HG03175 (cell line): ENCODE measurements at regions not wholly inside any gene's neighbourhood (a gene's known extent, or its start where the extent isn't known, plus 50 kb on each side); places are given as distances from the start of the nearest gene placed in this dataset.
"Not testable (repeated sequence)": the region's sequence is repeated elsewhere in the genome, so short reads cannot be mapped to it uniquely, and the experiment has no call there.

Experiments used
- ATAC-seq: cut with Tn5 transposase; IDR thresholded peaks from one replicate; pipeline ENCODE4 v1.9.1; 2021; ENCODE audit warnings: mild to moderate bottlenecking, moderate library complexity; ENCODE audit not compliant: unreplicated experiment

GRCh38 chr2:58732999-58733398 is 491.9 kb upstream of the FANCL start:
- no peak for ATAC-seq

DNA sequence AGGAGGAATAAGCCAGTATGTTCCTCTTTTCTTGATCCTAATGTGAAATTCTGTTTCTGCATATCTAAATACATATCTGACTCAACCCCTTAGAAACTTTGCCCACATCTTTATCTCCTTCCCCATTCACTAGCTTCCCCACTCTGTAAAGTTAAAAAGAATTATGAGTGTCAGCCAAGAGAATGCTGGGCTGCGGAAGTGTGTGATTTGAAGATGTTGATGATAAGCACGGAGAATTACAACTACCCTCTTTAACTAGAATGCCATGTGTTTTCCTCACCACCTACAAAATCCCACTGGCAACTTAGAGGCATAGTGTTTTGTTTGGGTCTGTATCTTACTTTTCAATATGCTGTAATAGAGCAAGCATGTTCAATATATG is 490.4 kb upstream of the FANCL start:
- ATAC-seq: no peak

DNA sequence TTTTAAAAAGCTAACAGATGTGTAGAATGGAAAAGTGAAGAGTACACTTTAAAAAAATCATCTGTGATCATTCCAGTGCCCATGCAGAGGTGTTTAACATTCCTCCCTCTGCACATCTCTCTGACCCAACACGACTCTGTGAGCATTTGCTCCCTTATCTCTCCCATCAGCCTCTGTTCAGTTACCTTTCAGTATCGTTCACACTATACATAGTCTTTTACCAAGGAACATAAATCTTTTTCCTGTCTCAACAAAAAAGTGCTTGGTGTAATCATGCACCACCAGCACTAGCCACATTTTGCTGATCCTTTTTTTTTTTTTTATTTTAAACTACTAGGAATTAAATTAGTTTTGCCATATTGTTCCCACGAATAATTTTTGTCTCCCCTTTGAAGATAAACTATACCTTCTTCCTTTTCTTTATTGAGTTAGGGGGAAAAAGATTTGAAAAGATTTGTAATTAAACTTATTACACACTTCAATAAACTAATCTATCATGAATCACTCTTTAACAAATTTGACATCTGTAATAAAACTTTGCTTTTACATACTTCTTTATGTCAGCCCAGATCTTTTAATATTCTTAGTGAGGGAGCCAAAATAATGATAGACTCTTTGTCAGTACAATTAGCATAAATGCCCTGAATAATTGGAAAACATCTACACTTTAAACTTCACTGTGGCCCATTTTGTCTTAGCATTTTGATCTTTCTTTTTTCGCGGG is 489.8 kb upstream of the FANCL start:
- no peak for ATAC-seq

DNA sequence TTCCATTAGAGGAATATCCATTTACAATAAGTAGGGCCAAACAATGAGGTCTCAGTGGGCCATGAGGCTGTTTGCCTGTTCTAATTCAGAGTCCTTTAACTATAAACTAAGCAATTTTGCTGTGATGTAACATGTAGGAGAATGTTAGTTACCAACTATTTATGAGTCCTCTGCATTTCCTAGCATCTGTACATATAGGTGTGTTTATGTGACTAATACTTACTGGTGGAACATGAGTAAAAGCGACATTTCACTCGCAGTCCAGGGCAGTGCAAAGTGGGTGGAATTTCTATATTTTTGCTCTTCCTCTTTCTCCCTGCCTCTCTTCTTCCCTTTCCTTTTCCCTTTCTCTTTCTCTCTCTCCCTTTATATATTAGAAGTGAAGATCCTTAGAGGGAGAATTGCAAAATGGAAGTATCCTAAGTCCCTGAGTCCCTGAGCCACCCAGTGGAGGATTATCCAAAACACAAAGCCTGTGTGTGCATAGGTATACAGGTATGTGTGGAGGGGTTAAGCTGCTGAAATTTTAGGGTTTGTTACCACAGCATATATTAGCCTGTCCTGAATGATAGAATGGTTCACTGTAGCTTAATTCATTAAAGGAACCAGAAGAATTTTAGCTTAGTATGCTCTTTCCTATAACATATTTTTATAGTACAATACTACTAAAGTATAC is 487.0 kb upstream of the FANCL start:
- no peak for ATAC-seq

DNA sequence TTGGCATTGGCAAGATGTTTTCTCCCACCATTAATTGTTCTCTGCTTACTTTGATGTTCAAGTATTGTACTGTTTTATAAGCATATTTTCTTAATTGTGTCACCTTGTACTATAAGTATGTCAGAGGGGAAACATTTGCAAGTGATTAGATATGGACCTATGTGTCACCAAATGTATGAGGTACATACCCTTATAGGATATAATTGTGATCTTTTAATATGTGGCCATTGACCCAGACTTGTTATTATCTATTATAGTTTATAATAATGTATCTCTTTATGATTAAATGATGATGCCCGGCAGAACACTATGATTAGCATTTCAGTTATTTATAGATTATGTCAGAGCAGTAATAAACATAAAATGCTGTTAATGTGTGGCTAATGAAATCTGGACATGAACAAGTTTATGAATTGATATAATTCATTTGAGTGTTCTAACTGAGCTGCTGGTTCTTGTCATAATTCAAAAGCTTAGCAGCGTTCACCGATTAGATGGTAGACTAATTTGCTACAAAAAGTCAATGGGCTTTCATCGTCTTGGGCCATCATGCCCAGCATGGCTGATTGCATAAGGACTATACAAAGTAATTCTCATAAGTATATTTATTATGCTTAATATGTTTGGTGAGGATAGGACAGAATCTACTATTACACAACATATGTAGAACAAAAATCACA is 480.9 kb upstream of the FANCL start:
- ATAC-seq: no peak

DNA sequence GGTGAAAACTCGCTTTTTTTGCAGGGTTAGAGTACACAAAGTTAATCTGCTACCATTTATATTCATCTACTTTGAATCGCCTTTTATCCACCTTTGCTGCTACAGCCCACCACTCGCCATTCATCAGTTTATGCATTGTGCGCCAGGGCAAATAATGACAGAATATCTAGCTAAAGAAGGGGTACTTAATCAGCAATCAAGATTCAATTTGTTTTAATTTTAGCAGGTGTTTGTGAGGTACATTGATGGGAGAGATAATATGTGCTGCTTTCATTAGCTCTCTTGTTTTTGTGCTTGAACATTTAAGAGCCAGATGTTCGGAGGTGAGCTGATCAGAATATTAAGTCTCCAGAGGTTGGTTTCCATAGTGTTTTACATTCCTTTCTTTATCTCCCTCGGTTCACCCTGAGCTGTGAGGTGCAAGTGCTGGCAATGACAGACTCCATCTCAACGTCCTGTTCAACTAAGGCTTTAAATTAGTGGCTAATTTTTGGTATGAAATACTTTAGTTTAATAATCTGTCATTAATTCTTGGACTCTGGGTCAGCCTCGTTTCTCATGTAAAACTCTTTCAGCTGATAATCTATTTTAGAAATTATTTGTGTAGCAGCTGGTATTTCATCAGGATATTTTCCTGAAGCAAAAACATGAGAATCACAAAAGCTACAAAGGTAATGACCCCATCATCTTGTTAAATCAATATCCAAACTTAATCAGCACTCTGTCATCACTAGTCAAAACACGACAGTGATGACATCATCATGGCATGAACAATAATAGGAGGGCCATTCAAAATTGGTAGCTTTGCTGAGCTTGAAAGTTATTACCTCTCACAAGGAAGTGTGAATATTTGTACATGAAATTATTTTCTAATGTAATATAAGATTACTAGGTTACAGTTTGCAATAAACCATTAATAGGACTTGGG is 479.9 kb upstream of the FANCL start:
- no peak for ATAC-seq

DNA sequence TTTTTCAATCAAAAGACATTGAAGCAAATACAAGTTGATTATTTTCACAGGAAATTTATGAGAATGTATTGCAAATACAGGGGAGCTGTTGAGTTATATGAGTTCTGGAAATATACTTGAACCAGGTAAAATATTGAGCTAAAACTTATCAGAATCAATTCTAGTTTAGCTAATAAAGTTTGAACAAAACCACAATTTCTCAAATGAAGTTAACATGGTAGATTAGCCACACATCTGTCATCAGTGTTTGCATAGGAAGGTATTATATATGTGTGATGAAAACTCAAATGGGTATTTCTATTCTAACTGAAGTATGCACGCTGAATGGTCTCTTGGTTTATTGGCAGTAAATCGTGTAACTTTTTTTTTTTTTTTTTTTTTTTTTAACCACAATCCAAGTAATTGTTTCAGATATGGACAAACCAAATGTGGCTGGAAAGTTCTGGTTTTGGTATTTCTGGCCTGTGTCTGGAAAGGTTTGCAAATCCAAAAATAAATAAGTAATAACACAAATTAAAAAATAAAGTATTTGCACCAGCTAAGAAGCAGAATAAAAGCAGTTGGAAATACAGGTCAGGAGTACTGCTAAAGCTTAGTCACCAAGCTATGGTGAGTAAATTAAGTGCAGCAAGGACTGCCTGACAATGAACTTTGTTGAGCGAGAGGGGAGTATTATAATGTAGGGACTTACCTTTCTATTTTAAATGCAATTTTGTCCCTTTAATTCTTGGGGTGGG is 479.1 kb upstream of the FANCL start:
- ATAC-seq: no peak

DNA sequence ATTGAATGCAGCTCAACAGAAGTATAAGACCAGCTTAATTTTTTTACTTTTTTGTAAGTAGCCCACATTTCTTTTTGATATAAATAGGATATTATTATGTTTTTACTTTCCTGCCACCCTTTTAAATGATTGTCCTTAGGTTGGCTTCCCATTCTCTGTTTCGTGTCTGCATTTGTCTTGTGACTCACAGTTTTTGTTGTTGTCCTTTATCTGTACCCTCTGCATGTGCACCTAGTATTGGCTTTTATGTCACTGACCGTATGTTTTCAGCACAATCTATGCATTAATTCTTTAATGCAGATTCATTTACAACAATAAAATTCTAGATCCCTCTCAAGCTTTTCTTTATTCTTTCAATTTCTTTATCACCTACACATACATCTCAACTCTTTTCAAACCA is 474.2 kb upstream of the FANCL start:
- no peak for ATAC-seq

- no peak for ATAC-seq
Measured at GRCh38 chr2:58714238-58714637, 473.1 kb upstream of the FANCL start.

DNA sequence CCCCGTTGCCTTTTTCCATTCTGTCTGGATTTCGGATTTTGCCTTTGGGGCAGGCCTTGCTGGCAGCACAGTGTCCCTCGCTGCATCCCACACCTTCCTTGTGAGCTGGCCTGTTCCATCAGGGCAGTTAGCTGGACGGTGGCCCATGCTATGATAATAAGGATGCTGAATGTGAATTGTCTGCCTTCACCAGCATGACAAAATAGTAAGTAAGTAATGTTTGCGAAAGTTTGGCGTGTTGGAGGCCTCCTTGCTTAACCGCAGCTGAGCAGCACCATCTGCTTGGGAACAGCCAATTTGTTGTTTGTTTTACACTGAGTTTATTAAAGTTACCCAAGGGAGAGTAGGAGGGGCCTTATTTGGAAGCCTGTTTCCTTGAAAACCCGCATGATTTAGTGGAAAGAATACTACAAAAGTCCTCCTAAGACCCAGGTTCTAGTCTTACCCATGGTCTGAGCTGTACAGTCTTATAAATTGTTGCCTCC is 469.7 kb upstream of the FANCL start:
- ATAC-seq: no peak

- no peak for ATAC-seq
Measured at GRCh38 chr2:58709687-58710354, 468.7 kb upstream of the FANCL start.

- no peak for ATAC-seq
Measured at GRCh38 chr2:58709274-58709673, 468.1 kb upstream of the FANCL start.

DNA sequence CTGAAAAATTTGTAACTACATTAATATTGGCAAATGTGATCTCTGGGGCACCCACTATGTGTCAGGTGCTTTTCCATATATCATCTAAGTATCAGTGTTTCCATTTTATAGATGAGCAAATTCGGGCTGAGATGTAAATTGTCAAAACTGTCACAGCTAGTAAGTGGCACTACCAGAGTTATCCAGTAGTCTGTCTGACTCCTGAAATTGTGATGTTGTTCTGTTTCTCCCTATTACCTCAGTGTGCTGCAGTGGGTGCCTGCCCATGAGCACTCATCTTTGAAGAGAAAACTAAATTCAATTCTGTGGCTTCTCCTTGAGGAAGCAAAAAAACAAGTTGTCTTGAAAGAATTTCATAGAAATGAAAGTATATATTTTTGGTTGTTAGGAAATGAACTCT is 467.4 kb upstream of the FANCL start:
- no peak for ATAC-seq

- ATAC-seq: no peak
Measured at GRCh38 chr2:58702302-58702885, 461.3 kb upstream of the FANCL start.

DNA sequence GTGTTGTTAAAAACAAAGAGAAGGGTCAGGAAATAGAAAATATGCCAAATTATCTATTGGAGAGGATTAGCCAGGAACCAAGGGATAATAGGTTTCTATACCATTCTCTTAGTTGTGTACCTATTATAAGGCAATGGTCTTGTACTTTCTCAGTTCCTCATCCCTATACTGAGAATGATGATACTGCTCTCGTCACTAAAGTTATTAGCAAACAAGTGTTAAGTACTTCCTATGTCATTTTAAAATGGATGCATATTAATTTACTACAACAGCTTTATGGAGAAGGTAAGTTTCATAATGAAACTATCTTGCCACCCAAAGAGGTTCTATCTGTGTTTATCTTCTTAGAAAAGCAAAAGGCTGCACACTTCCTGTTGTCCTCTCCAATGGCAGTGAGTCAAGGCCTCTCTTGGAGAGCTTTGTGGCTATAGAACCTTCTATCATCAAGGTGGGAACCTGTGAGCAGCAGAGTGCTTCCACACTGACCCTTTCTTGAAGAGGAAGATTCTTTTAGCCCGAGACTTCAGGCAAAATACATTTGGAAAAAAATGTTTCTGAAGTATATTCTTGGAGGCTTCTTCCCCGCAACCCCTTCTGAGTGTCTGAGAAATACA is 460.7 kb upstream of the FANCL start:
- ATAC-seq: peak; percentile 65

DNA sequence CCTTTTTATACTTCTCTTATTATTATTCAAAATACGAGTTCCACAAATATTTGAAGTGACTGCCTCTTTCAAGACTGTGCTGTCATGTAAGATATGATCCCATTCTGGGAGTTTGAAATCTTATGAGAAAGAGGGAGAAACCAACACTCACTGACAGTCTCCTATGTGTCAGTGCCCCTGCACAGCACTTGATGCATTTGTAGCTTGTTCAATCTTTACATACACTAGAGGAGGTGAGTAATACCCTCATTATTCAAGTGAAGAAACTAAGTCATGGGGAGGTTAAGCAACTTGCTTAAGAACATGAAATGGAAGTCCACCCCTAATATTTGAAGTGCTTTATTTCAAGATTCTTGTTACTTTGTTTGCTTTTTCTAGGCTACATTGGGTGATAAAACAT is 459.5 kb upstream of the FANCL start:
- ATAC-seq: no peak

DNA sequence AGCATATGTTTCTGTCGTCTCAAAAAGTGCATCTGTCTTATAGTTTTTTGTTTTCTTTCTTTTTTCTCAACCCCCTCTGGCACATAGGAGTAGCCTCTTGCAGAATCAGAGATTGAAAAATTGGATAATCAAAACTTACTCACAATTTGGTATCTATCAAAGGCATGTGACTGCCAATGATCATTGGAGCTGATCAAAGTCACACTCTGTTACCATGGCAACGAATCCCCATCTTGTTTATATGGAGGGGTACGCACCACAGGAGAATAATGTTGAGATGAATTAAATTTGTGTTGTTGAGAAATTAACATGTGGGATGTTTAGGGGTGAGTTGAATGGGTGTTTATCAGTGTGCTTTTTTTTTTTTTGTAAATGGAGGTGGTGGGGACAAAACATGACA is 458.3 kb upstream of the FANCL start:
- no peak for ATAC-seq

- ATAC-seq: no peak
Measured at GRCh38 chr2:58698620-58699019, 457.5 kb upstream of the FANCL start.

- ATAC-seq: not testable (repeated sequence)
Measured at GRCh38 chr2:58694114-58694513, 453.0 kb upstream of the FANCL start.
